Loucy (cell line): ENCODE measurements at regions not wholly inside any gene's neighbourhood (a gene's known extent, or its start where the extent isn't known, plus 50 kb on each side); places are given as distances from the start of the nearest gene placed in this dataset.

Experiments
- EZH2phosphoT487 ChIP-seq: fragments of 200-600 bp; IDR thresholded peaks from 2 replicates; pipeline ENCODE4 v1.6.1; 2018; ENCODE audit warnings: antibody characterized with exemption, mild to moderate bottlenecking, moderate library complexity, borderline replicate concordance
- TF ChIP-seq, protein P1 (sequence below): fragments of 200-600 bp; sonication (generic); conservative IDR thresholded peaks from 2 replicates; pipeline ENCODE4 v1.5.1; 2014; ENCODE audit warnings: mild to moderate bottlenecking, antibody characterized with exemption, low read length

DNA sequence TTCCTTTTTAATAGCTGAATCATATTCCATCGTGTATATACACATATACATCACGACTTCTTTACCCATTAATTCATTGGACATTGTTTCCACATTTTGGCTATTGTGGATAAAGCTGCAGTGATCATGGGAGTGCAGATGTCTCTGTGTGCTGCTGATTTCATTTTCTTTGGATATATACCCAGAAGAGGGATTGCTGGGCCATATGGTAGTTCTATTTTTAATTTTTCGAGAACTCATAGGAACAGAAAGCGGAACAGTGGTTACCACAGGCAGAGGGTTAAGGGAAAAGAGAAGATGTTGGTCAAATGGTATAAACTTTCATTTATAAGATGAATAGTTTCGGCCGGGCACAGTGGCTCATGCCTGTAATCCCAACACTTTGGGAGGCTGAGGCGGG lies 187.4 kb upstream of the MYOCD start:
- TF ChIP-seq, protein P1, sequence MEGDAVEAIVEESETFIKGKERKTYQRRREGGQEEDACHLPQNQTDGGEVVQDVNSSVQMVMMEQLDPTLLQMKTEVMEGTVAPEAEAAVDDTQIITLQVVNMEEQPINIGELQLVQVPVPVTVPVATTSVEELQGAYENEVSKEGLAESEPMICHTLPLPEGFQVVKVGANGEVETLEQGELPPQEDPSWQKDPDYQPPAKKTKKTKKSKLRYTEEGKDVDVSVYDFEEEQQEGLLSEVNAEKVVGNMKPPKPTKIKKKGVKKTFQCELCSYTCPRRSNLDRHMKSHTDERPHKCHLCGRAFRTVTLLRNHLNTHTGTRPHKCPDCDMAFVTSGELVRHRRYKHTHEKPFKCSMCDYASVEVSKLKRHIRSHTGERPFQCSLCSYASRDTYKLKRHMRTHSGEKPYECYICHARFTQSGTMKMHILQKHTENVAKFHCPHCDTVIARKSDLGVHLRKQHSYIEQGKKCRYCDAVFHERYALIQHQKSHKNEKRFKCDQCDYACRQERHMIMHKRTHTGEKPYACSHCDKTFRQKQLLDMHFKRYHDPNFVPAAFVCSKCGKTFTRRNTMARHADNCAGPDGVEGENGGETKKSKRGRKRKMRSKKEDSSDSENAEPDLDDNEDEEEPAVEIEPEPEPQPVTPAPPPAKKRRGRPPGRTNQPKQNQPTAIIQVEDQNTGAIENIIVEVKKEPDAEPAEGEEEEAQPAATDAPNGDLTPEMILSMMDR, result no peak
- TF ChIP-seq EZH2phosphoT487, result no peak
